HepG2 (cell line): ENCODE measurements at regions not wholly inside any gene's neighbourhood (a gene's known extent, or its start where the extent isn't known, plus 50 kb on each side); places are given as distances from the start of the nearest gene placed in this dataset.

Experiments
- HNRNPUL1 ChIP-seq: fragments of 200-400 bp; formaldehyde crosslinking; IDR thresholded peaks from 2 replicates; pipeline ENCODE4 v1.6.1; 2017; ENCODE audit warnings: low read depth, mild to moderate bottlenecking, low read length, moderate library complexity
- PAF1 ChIP-seq: IDR thresholded peaks from 2 replicates; pipeline ENCODE4 v1.6.1; 2016; ENCODE audit warnings: missing genetic modification reagents, missing compliant biosample characterization
- TCF7 ChIP-seq: sonication (generic); IDR thresholded peaks from 2 replicates; pipeline ENCODE4 v1.6.1; 2016; ENCODE audit warnings: antibody characterized with exemption, low read depth
- TF ChIP-seq, protein P1 (sequence below): sonication (generic); formaldehyde crosslinking; IDR thresholded peaks from 2 replicates; pipeline ENCODE4 v1.5.0; 2020; ENCODE audit warnings: mild to moderate bottlenecking, missing genetic modification reagents, moderate library complexity

DNA sequence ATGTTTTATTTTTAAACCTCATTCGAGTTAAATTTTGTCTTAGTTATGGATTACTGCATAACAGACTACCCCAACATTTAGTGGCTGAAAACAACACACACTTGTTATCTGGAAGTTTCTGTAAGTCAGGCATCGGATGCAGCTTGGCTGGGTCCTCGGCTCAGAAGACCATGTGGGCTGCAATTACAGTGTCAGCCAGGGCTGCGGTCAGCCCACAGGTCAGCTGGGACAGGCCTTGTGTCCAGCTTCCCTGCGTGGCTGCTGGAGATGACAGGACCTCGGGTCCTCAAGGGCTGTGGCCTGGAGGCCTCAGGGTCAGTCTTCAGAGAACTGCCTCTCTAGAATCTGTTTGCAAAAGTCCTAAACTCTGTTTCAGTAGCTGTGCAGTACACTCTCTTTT is 219.0 kb upstream of the IRX1 start:
- TF ChIP-seq PAF1 (CRISPR knock-in tag) (no peak), HNRNPUL1 (no peak), TCF7 (no peak)
- TF ChIP-seq, protein P1, sequence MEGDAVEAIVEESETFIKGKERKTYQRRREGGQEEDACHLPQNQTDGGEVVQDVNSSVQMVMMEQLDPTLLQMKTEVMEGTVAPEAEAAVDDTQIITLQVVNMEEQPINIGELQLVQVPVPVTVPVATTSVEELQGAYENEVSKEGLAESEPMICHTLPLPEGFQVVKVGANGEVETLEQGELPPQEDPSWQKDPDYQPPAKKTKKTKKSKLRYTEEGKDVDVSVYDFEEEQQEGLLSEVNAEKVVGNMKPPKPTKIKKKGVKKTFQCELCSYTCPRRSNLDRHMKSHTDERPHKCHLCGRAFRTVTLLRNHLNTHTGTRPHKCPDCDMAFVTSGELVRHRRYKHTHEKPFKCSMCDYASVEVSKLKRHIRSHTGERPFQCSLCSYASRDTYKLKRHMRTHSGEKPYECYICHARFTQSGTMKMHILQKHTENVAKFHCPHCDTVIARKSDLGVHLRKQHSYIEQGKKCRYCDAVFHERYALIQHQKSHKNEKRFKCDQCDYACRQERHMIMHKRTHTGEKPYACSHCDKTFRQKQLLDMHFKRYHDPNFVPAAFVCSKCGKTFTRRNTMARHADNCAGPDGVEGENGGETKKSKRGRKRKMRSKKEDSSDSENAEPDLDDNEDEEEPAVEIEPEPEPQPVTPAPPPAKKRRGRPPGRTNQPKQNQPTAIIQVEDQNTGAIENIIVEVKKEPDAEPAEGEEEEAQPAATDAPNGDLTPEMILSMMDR: no peak
